ENCODE measurements at regions not wholly inside any gene's neighbourhood (a gene's known extent, or its start where the extent isn't known, plus 50 kb on each side); places are given as distances from the start of the nearest gene placed in this dataset.
A peak's percentile ranks its signal among the peaks of the same experiment; 100 is the strongest.

DNA sequence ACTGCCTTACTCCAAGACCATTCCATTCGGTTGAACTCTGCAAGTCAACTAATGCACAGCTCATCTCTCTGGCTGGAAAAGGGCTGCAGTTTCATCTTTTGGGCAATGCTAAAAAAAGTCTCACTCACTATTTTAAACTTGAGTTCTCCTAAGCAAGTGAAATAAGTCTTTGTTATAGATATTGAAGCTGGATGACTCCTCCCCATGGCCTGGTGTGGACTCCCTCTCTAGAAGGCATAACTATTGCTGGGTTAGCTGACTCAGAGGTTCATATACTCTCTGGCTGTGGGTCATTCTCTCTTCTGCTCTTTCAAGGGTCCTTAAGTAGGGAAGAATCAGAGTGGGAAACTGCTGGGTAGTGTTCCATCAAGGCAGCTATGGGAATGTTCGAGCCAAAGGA lies 88.0 kb downstream of the XCL2 start:
- no peak for DNase-seq (ENCODE audit: low read depth in 3 of 3)

DNA sequence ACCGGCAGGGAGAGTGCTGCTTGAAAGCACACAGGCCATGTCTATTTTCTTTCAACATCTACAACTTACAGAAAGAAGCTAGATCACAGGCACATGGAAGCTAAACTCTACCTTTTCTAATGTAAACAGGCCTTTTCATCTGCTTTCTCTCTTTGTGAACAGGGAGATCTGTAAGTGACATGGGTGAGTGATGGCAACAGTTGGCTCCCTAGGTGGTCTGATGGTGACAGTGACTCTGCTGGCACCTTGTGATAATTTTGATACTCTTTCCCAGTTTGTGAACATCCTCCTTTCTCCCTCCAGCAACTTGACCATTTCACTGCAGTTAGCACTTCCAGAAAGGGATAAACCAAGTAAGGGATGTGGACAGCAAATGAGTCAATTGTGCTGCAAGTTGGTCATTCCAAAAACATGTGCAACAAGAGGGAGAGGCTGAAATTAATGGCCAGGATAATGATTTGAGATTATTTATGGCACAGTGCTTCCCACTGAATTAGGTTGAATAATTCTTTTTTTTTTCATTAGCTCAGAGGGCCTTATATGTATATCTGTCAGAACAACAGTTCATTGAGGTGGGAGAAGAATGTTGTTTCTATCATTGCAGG lies 89.5 kb downstream of the XCL2 start:
- DNase-seq (ENCODE audit: low read depth in 3 of 3): no peak

DNA sequence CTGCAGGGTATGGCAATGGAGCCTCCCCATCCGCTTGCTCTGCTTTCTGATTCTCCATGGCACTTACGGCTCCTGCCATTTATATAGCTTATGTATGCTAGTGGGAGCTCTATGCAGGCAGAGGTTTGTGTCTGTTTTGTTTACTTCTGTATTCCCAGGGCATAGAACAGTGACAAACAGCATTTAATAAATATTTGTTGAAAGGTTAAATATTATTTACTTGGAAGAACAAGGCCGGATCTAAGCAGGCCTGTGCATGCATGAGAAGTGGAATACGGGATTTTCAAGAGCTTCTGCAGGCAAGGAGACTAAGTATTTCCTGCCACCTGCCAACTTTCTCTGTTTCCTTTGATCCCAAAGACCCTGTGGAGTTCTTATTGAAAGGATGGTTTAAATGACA lies 90.7 kb downstream of the XCL2 start:
- no peak for DNase-seq (ENCODE audit: low read depth in 3 of 3)

DNA sequence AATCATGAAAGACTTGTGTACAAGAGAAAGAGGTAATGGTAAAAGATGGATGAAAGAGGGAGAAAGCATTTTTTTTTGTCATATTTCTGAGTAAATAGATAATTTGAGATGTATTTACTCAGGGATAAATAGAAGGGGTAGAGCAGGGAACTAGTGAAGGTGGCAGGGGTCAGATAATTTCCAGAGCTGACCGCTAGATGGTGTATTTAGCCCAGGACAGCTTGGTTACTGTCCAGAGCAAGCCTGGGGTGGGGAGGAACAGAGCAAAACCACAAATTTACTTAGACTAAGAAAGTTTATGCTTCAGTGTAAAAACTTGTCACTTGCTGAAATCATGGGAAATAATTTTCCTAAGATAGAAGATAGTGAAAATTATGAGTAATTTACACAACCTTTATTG lies 91.5 kb downstream of the XCL2 start:
- no peak for DNase-seq (ENCODE audit: low read depth in 3 of 3)

DNA sequence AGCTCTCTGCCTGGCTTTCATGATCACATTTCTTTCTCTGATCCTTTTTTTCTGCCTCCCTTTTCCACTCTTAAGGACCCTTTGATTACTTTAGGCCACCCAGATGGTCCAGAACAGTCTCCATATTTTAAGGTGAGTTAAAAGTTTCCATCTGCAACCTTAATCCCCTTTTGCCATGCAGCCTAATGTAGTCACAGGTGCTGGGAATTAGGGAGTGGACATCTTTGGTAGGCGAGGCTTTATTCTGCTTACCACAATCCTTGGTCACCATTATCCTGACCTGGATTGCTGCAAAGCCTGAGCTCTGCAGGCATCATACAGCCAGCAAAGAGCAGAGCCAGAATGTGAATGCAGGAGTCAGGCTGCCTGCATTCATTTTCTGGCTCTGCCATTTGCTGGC lies 95.9 kb downstream of the XCL2 start:
- DNase-seq (ENCODE audit: low read depth in 3 of 3): no peak

DNA sequence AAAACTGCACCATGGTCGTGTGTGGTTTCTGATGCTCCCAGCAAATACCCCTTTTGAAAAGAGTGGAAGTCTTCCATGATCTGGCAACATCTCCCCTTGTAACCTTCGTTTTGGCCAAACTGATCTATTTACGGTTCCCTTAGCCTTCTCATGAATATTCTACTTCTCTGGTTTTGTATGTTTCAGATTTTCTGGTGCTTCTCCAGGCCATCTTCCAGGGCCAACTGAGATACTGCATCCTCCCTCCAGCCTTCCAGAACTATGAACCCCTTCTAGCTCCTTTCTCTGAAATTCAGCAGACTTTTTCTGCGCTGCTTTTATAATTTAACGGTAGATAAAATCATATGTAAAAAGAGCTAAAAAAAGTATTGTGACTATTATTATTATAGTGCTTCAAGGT lies 97.7 kb downstream of the XCL2 start:
- DNase-seq (ENCODE audit: low read depth in 3 of 3): no peak

DNA sequence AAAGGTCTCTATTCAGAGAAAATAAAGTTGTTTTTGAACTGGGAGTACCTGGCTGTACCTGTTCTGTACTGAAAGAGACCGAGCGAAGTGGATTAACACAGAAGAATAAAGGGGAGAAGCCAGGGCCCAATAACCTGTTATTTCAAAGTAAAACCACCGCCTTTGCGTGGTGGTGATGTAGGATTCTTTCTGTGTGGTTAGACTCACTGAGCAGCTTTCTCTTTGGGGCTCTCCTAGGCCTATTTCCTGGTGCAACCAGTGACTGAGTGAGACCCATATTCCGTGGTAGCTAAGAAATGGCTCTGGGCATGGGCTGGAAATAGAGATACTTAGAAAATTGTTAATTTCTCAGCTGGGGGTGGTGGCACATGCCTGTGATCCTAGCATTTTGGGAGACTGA lies 99.9 kb downstream of the XCL2 start:
- DNase-seq (ENCODE audit: low read depth in 3 of 3): no peak

DNA sequence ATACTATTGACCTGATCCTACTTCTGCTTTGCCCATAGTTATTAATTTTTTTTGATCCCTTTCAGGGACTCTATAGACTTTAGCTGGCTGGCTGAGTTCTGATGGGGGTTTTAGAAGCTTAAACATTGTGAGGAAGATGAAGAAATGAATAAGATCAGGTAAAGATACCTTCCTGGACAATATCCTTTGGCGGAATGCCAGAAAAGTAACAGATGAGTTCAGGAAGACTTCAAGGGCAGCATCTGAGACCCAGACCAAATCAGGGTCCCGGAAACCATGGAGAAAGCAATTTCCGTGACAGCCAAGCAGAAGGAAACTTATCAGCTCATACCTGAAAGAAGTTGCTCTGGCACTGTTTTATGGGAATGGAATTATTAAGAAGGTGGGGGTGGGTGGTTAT lies 100.4 kb downstream of the XCL2 start:
- DNase-seq (ENCODE audit: low read depth in 3 of 3): no peak

DNA sequence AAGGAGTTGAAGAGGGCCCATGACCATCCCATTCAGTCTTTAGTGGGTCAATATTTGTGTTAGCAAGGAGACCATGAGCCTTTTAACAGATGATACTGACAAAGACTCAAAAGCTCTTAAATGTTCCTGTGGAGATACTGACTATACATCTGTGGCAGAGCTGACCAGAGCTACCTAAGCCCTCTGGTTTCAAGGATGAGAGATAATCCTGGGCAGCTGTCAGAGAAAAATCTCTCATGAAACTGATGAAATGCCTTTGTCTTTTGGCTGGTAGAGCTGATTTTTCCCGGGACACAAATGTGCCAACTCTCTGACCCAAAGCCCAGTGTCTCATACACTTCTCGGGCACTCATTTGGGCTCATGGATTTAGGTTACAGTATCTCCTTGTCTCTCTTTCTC lies 100.9 kb downstream of the XCL2 start:
- DNase-seq (ENCODE audit: low read depth in 3 of 3): no peak

DNA sequence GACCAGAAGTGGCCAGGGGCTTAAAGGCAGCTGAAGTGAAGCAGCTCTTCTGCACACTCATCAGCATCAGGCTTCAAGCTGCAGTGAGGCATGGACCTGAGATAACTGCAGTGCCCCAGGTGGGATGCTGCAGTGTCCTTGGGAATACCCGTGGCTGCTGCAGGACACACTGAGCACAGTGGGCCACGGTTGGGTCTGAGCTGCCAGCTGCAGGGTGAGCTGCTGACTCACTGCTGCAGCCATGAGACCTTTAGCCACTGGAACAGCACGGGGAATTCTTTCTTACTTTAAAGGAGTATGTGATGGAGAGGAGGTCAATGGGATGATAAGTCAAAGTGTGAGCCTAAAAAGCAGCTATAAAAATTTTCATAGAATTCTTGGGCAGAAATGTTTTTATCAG lies 102.1 kb downstream of the XCL2 start:
- no peak for DNase-seq (ENCODE audit: low read depth in 3 of 3)

DNA sequence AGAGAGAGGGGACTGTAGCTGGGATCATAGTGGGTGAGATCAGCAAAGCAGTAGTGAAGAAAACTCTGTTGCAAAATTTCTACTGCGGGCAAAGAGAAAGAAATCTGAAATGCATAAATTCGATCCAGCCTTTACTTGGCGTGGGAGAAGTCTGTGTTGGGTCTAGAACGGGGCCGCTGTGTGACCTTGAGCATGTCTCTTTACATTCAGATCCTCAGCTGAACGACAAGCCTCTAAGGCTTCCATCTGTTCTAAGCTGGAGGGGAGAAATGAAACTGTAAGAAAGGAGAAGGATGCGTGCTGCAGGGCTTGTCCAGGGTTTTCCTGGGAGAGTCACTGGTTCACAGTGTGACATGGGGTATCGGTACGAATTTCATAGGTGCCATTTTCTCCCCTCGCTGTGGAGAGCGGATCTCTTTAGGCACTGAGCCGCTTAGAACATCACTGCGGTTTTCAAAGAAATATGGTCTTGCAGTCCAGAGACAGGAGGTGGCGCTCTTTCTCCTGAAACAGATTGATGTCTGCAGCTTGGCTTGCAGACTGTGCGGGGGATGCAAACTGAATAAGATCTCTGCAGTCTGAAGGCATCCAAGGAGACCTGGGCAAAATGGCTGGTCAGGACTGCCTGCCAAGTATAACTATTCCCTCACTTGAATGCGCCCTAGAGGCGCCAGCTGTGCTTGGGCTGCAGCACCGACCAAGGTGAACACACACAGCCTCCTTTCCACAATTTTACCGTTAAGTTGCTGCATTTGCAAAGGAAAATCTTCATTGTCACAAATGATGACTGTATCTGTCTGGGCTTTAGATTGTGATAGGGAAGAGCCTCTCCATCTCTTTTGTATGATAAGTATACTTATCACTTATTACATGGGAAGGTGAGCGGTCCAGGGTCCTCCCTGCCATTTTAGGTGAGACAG lies 104.1 kb downstream of the XCL2 start:
- DNase-seq (ENCODE audit: low read depth in 3 of 3): peak; percentile 35 to 68 (median 66)

DNA sequence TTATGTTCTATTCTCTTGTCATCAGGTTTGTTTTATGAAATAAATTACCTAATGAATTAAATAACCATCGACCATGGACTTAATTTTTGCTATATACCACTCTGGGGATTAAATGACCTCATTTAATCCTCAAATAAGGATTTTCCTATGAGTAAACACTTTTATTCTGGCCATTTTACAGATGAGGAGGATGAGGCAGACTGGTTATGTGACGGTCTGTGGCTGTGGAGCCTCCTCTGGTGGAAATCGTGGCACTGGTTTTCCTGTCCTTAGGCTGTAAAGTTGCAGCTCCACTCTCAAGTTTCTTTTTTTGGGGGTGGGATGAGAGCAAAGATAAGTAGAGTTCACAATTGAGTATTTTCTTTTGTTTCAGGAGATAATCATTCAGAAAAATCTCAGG lies 105.2 kb downstream of the XCL2 start:
- DNase-seq (ENCODE audit: low read depth in 3 of 3): no peak

DNA sequence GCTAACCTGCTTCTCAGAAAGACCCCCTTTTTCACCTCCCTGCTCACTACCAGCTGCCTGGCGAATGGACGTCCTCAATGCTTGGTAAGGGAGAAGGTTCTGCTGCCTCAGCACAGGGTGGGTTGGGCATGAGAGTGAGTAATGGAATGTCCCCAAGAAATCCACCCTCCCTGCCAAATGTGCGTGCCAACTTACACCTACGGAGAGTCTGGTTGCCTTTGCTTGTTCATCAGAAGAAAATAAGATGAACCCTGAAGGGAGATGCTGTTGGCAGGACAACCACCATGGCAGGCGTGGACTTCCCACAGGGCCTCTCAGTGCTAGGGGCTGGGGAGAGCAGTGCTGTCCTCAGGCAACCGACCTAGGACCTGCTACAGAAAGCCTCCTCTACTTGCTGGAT lies 106.0 kb downstream of the XCL2 start:
- no peak for DNase-seq (ENCODE audit: low read depth in 3 of 3)

DNA sequence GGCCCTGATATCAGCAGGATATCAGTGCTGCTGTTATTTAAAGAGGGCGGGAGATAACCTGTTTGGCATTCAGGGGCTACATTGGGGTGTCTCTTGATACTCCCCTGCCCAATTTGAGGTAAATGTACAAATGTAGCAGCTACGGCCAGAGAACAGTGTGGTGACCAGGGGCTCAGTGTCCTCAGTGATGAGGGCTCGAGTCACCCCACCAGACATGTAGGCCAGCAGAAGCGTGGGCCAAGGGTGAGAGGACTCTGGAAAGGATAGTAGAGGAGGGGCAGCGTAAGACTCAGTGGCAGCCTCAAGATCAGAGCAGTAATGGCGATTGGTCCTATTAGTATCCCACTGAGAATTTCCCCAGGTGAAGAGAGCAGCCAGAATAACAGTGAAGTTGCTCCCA lies 108.4 kb downstream of the XCL2 start:
- no peak for DNase-seq (ENCODE audit: low read depth in 3 of 3)

DNA sequence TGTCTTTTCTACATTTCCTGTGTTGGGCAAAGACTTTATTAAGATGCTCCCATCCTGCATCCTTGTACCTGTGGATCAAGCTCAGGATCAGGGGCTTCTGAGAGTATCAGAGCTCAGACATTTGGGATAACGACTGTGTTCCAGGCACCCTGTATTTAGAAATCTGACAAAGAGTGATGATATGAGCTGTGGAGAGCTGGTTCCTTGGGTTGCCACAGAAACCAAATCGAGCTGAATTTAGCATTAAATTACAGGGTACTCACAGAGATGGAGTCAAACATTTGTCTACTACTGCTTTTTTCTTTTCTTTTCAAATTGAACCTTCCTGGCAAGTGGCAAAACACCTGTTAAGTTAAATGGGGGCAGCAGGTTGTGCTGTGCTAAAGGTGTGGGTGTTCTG lies 110.6 kb downstream of the XCL2 start:
- no peak for DNase-seq (ENCODE audit: low read depth in 3 of 3)

DNA sequence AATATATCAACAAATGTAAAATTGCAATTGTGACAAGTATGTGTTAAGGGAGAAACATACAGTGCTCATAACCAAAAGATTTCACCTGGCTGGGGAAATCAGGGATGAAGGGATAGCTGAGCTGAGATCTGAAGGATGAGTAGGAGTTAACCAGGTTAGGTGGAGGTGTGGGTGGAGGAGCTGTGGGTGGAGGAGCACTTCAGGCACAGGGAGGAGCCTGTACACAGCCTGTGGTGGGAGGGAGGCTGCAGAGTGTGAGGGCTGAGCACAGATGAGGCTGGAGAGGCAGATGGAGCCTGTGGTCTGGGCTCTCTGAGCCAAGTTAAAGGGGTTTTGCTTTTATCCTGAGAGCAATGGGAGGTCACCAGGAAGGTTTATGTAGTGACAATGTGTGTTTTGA lies 111.9 kb downstream of the XCL2 start:
- DNase-seq (ENCODE audit: low read depth in 3 of 3): no peak

DNA sequence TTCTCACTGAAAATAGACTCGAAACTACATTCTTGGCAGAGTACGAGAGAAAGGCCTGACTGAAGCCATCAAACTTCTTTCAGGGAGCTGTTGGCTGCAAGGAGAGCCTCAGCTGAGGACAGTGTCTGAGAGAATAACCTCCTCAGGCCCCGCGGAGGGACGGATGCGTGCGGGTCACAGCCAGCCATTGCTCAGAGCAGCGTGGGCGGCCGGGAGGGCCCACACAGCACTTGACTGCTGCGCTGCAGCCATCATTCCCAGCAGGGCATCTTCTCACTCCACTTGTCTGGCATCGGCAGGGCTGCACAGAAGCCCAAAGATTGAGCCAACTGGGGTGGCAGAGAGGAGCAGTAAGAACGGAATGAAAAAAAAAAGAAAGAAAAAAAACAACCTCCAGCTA lies 113.5 kb downstream of the XCL2 start:
- DNase-seq (ENCODE audit: low read depth in 3 of 3): no peak

DNA sequence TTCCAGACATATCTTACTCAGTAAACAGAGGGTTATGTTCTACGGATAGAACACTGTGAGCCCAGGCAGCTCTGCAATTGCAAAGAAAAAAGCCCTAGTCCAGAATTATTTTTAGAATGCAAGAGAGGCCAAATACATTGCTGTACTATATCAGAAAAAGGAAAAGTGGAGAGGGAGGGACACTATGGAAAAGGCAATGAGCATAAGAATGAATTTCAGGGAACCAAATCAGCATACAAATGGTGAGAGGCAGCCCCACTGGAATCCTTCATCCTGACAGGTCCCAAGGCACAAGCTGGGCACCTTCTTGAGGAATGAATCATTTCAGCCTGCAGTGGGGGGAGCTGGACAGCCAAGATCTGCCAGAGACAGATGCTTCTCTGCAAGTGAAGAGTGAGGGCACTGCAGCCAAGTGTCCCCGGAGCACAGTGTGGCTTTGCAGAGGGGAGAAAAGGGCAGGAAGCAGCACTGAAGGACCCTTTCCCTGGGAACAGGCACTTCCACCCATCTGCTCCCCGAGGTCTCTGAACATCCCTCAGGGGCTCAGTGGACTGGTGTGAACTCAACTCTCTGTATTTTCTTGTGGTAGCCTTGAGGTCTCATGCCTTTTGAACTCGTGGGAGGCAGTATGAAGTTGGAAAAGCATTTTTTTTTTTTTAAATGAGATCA lies 115.6 kb downstream of the XCL2 start:
- no peak for DNase-seq (ENCODE audit: low read depth in 3 of 3)

DNA sequence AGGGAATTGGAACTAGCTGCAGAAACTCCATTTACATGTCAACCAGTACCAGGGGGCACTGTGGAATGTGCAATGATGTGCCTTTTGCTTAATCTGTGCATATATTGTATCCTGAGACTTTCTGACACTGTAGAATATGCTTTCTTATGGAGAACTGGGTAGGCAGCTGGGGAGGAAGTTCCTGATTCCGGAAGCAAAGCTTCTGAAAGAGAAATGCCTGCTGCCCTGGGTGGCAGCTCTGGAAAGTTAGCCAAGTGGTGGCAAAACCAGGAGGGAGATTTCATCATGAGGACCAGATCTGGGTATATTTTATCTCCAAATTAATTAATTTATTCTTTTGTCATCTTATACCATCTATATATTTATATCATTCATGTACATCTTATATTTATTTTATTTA lies 116.7 kb downstream of the XCL2 start:
- no peak for DNase-seq (ENCODE audit: low read depth in 3 of 3)

DNA sequence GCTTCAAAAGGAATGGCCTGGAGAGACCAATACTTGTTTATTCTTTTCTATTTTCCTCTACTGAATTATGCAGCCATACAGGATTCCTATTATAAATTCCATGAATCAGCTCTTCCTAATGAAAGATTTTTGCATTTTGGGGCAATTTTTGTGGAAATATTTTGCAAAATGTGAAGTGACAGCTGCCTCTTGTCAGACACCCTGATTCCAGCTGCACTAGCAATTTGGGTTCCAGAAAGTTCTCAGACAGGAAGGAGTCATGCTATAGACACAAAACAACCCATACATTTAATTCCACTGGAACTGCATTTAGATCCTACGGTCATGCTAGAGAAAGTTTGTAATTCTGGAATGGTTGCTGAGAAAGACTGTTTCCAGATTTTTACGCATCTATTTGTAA lies 119.5 kb downstream of the XCL2 start:
- DNase-seq (ENCODE audit: low read depth in 3 of 3): no peak

DNA sequence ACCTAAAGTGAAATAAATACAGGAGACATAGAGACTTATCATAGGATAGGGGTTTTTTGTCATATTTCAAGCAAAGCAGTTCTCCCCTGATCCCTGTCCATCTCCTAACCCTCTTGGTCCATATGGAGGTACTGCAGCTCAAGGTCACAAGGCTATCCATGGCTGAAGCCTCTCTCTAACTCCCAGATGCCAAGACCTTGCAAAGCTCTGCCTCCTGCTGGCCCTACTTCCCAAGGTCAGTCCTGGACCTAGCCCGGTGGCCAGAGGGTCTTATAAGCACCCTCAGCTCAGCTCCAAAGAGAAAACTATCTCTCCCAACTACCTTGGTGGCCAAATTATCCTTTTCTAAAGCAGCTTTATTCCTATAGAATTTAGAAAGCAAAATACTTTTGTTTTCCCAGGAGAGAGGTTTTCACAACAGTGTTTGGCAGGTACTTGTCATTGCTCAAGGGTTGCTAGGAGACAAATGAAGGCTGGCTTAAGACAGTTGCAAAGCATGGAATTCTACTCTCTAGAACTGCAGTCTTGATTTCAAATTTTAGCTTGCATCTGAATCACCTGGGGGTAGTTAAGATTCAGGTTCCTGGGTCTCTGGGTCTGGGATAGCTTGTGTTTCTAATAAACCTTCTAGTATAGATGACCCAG lies 121.5 kb downstream of the XCL2 start:
- DNase-seq (ENCODE audit: low read depth in 3 of 3): no peak

DNA sequence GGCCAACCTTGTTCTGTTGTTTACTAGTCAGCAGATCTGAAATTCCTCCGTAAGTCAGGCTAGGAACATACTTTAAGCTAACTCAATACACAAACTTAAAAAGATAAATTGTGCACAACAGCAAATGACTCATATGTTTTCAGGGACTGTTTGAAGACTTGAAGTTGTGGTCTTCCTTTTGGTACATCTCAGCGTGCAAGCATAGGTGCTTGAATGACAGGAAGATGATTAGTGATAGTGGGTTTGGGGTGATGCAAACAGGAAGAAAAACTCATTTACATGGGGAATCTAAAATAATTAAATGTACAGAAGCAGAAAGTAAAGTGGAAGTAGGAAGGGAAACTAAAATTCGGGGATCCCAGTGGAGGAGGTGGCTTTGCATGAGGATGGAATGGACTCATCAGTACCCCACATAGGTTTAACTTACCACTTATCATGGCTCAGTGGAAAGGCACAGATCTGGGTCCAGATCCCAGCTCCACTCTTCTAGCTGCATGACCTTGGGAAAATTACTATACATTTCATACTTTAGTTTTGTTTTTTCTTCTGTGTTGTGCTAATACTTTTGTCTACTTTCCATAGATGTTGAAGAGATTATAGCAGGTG lies 122.3 kb downstream of the XCL2 start:
- DNase-seq (ENCODE audit: low read depth in 3 of 3): no peak
